Esophagus muscularis mucosa (tissue), 4 donors: ENCODE measurements at regions not wholly inside any gene's neighbourhood (a gene's known extent, or its start where the extent isn't known, plus 50 kb on each side); places are given as distances from the start of the nearest gene placed in this dataset.

ENCODE experiments used
- EP300 ChIP-seq: sonication (generic); formaldehyde crosslinking; IDR thresholded peaks from one replicate; pipeline ENCODE4 v1.6.1; 2017; ENCODE audit warnings: antibody characterized with exemption
- POLR2A ChIP-seq: fragments of 450-650 bp; IDR thresholded peaks from one replicate; pipeline ENCODE4 v1.6.1; 2017; ENCODE audit warnings: antibody characterized with exemption, moderate library complexity, mild to moderate bottlenecking, low read depth
- POLR2AphosphoS5 ChIP-seq, 2 donors: sonication (generic); formaldehyde crosslinking; IDR thresholded peaks; one replicate each; pipeline ENCODE4 v1.6.1; 2017; ENCODE audit warnings: antibody characterized with exemption in 2 of 2
- TF ChIP-seq, protein P1 (sequence below), 3 experiments: fragments of 200-600 bp in 2 of 3; fragments of 450-650 bp in 1 of 3; sonication (generic) in 2 of 3; IDR thresholded peaks; one replicate each; pipeline ENCODE4 v1.5.1; 2017 to 2019; ENCODE audit warnings: antibody characterized with exemption in 3 of 3, mild to moderate bottlenecking in 2 of 3, moderate library complexity in 1 of 3

- TF ChIP-seq, protein P1, sequence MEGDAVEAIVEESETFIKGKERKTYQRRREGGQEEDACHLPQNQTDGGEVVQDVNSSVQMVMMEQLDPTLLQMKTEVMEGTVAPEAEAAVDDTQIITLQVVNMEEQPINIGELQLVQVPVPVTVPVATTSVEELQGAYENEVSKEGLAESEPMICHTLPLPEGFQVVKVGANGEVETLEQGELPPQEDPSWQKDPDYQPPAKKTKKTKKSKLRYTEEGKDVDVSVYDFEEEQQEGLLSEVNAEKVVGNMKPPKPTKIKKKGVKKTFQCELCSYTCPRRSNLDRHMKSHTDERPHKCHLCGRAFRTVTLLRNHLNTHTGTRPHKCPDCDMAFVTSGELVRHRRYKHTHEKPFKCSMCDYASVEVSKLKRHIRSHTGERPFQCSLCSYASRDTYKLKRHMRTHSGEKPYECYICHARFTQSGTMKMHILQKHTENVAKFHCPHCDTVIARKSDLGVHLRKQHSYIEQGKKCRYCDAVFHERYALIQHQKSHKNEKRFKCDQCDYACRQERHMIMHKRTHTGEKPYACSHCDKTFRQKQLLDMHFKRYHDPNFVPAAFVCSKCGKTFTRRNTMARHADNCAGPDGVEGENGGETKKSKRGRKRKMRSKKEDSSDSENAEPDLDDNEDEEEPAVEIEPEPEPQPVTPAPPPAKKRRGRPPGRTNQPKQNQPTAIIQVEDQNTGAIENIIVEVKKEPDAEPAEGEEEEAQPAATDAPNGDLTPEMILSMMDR (IDR thresholded peaks at IDR 0.05) = no peak
- no peak for TF ChIP-seq POLR2A
- no peak for TF ChIP-seq EP300
- no peak for TF ChIP-seq POLR2AphosphoS5 (IDR thresholded peaks at IDR 0.05)
These were observed 323.5 kb downstream of the DUSP10 start for GRCh38 chr1:221418346-221418745.
